MM.1S (cell line): ENCODE measurements at regions not wholly inside any gene's neighbourhood (a gene's known extent, or its start where the extent isn't known, plus 50 kb on each side); places are given as distances from the start of the nearest gene placed in this dataset.

Experiments used
- DNase-seq: peaks from one replicate; pipeline ENCODE4 v3.0.0-alpha.2; 2015
- H2AFZ ChIP-seq: fragments of 300-600 bp; sonication (generic); 2 replicates; pipeline ENCODE4 v1.6.0; 2016; ENCODE audit warnings: antibody characterized with exemption, low read length
- H3F3A ChIP-seq: fragments of 300-600 bp; sonication (generic); 2 replicates; pipeline ENCODE4 v1.6.1; 2016; ENCODE audit warnings: mild to moderate bottlenecking, antibody characterized with exemption, low read length, moderate library complexity, mixed read lengths; ENCODE audit not compliant: insufficient read depth
- H3K27ac ChIP-seq: fragments of 300-600 bp; sonication (generic); 2 replicates; pipeline ENCODE4 v1.5.1; 2016; ENCODE audit warnings: mild to moderate bottlenecking, low read length
- H3K27me3 ChIP-seq: fragments of 300-600 bp; sonication (generic); replicated peaks from 2 replicates; pipeline ENCODE4 v1.6.0; 2016; ENCODE audit warnings: low read length; ENCODE audit not compliant: insufficient read depth
- H3K36me3 ChIP-seq: fragments of 300-600 bp; sonication (generic); replicated peaks from 2 replicates; pipeline ENCODE4 v1.6.1; 2016; ENCODE audit warnings: mild to moderate bottlenecking, low read length, mixed read lengths; ENCODE audit not compliant: insufficient read depth
- H3K4me1 ChIP-seq: fragments of 300-600 bp; sonication (generic); 2 replicates; pipeline ENCODE4 v1.6.1; 2016; ENCODE audit warnings: low read length, mixed read lengths
- H3K4me2 ChIP-seq: fragments of 300-600 bp; sonication (generic); 2 replicates; pipeline ENCODE4 v1.6.0; 2016; ENCODE audit warnings: low read depth, low read length
- H3K4me3 ChIP-seq: fragments of 300-600 bp; sonication (generic); 2 replicates; pipeline ENCODE4 v1.5.1; 2016; ENCODE audit warnings: low read length, mixed read lengths
- H3K79me2 ChIP-seq: fragments of 300-600 bp; sonication (generic); 2 replicates; pipeline ENCODE4 v1.6.1; 2016; ENCODE audit warnings: mixed run types, low read length, mixed read lengths
- H3K9ac ChIP-seq: fragments of 300-600 bp; sonication (generic); 2 replicates; pipeline ENCODE4 v1.6.1; 2016; ENCODE audit warnings: low read length, mixed read lengths
- H3K9me2 ChIP-seq: fragments of 300-600 bp; sonication (generic); replicated peaks from 2 replicates; pipeline ENCODE4 v1.6.1; 2016; ENCODE audit warnings: mild to moderate bottlenecking, low read length, mixed read lengths; ENCODE audit not compliant: insufficient read depth
- H3K9me3 ChIP-seq: fragments of 300-600 bp; sonication (generic); replicated peaks from 2 replicates; pipeline ENCODE4 v1.6.1; 2016; ENCODE audit warnings: mild to moderate bottlenecking, low read length, mixed read lengths; ENCODE audit not compliant: insufficient read depth
- H4K20me1 ChIP-seq: fragments of 300-600 bp; sonication (generic); 2 replicates; pipeline ENCODE4 v1.6.1; 2016; ENCODE audit warnings: mild to moderate bottlenecking, low read length, moderate library complexity, mixed read lengths; ENCODE audit not compliant: insufficient read depth
- CTCF ChIP-seq: fragments of 300-600 bp; sonication (generic); IDR thresholded peaks from 2 replicates; pipeline ENCODE4 v1.5.1; 2016; ENCODE audit warnings: antibody characterized with exemption, low read length, mixed read lengths
- EZH2 ChIP-seq: fragments of 300-600 bp; sonication (generic); optimal IDR thresholded peaks from 2 replicates; pipeline ENCODE3; 2017; ENCODE audit warnings: low read depth, mild to moderate bottlenecking, antibody characterized with exemption, low read length, mixed read lengths
- EZH2phosphoT487 ChIP-seq: fragments of 300-600 bp; sonication (generic); IDR thresholded peaks from 2 replicates; pipeline ENCODE4 v1.6.1; 2018; ENCODE audit warnings: antibody characterized with exemption, low read length

GRCh38 chr4:24456431-24456830 lies 127.9 kb downstream of the DHX15 start:
- Histone ChIP-seq H3K4me1 (no peaks in the 10 kb centered on the region), H3K4me2 (no peak overlapping the region), H3K36me3 (no peaks in the 10 kb centered on the region), H3K27ac (no peak overlapping the region), H3K9me3 (no peaks in the 10 kb centered on the region), H3F3A (no peaks in the 10 kb centered on the region), H4K20me1 (no peaks in the 10 kb centered on the region), H3K4me3 (no peak overlapping the region), H3K79me2 (no peaks in the 10 kb centered on the region), H3K9ac (no peak overlapping the region), H3K9me2 (no peaks in the 10 kb centered on the region), H2AFZ (no peak overlapping the region), H3K27me3 (no peaks in the 10 kb centered on the region)
- TF ChIP-seq CTCF (no peak), EZH2 (no peak), EZH2phosphoT487 (no peak)
- no peak for DNase-seq

GRCh38 chr4:24453951-24454350 lies 130.4 kb downstream of the DHX15 start:
- no peak overlapping the region for H3K27ac ChIP-seq

GRCh38 chr4:24451870-24452269 lies 132.5 kb downstream of the DHX15 start:
- Histone ChIP-seq H3K9me3 (no peaks in the 10 kb centered on the region), H3K27me3 (no peaks in the 10 kb centered on the region), H3K4me1 (no peaks in the 10 kb centered on the region), H3K36me3 (no peaks in the 10 kb centered on the region), H3F3A (no peaks in the 10 kb centered on the region), H3K9me2 (no peaks in the 10 kb centered on the region), H3K27ac (no peak overlapping the region), H4K20me1 (no peaks in the 10 kb centered on the region), H3K9ac (no peak overlapping the region), H3K4me3 (no peak overlapping the region), H3K79me2 (no peaks in the 10 kb centered on the region), H3K4me2 (no peak overlapping the region), H2AFZ (no peak overlapping the region)
- DNase-seq = no peak
- no peak for TF ChIP-seq CTCF
- no peak for TF ChIP-seq EZH2phosphoT487
- TF ChIP-seq EZH2 = no peak

More at GRCh38 chr4:24453951-24454350, 130.4 kb downstream of the DHX15 start:
- no peaks in the 10 kb centered on the region for H3K4me1 ChIP-seq
- no peaks in the 10 kb centered on the region for H3F3A ChIP-seq
- no peaks in the 10 kb centered on the region for H4K20me1 ChIP-seq
- H3K9me2 ChIP-seq = no peaks in the 10 kb centered on the region
- no peak overlapping the region for H2AFZ ChIP-seq
- H3K9ac ChIP-seq = no peak overlapping the region
- H3K27me3 ChIP-seq = no peaks in the 10 kb centered on the region
- no peak overlapping the region for H3K4me2 ChIP-seq
- no peaks in the 10 kb centered on the region for H3K79me2 ChIP-seq
- no peak for TF ChIP-seq CTCF
- no peak for TF ChIP-seq EZH2
- DNase-seq = no peak
- no peaks in the 10 kb centered on the region for H3K9me3 ChIP-seq
- H3K36me3 ChIP-seq = no peaks in the 10 kb centered on the region
- no peak overlapping the region for H3K4me3 ChIP-seq
